GM21423 (cell line): ENCODE measurements at regions not wholly inside any gene's neighbourhood (a gene's known extent, or its start where the extent isn't known, plus 50 kb on each side); places are given as distances from the start of the nearest gene placed in this dataset.

Source experiments
- ATAC-seq: cut with Tn5 transposase; IDR thresholded peaks from one replicate; pipeline ENCODE4 v1.9.1; 2021; ENCODE audit warnings: mild to moderate bottlenecking, moderate library complexity; ENCODE audit not compliant: unreplicated experiment

DNA sequence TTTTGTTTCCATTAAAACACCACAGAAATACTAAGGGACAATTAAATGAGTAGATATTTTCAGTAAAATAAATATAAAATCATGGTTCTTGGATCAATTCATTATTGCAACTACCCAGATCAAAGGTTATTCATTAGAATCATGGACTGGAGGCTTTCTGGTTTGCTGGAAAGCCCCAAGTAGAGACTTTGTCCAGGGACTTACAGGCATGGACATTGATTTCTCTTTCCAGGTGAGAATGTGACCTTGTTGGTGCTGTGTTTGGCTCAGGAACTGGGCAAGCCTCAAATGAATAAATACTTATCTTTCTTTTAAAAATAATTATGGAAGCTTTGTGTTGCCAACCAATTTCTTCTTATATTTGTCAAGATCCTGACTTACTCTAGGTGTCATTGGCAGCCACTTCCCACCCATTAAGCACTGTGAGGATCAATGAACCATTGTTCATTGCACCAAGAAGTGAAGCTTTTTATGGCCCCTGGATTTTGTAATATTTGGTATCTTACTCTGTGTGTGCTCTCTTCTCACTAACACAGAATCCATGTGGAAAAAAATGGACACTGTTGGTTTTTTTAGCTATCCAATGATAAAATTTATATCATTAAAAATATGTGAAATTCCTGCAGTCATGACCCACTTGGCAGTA is 205.8 kb upstream of the NRXN1 start:
- no peak for ATAC-seq

DNA sequence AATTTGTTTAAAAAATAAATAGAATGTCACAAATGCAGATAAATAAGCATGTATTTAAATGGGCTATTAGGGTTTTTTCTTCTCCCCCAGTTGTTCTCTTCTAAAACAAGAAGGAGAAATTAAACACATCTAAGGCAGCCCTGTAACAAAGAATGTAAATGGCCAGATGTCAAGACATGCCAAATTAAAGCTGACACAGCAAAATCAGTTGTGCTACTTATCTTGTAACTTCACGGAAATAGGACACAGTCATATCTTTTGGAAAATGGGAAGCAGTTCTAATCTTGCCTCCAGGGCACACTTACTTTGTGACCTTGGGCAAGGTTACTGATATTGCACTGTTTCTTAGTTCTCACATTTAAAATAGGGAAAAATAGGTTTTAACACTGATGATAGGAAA is 200.1 kb upstream of the NRXN1 start:
- no peak for ATAC-seq

GRCh38 chr2:51231071-51231470 is 199.1 kb upstream of the NRXN1 start:
- no peak for ATAC-seq

- ATAC-seq, result no peak
Observed at GRCh38 chr2:51225377-51225776, 193.4 kb upstream of the NRXN1 start.

- no peak for ATAC-seq
Observed at GRCh38 chr2:51224790-51225189, 192.9 kb upstream of the NRXN1 start.

GRCh38 chr2:51222106-51222505 is 190.2 kb upstream of the NRXN1 start:
- ATAC-seq, result no peak

GRCh38 chr2:51220606-51221005 is 188.7 kb upstream of the NRXN1 start:
- no peak for ATAC-seq

GRCh38 chr2:51220080-51220479 is 188.1 kb upstream of the NRXN1 start:
- no peak for ATAC-seq

DNA sequence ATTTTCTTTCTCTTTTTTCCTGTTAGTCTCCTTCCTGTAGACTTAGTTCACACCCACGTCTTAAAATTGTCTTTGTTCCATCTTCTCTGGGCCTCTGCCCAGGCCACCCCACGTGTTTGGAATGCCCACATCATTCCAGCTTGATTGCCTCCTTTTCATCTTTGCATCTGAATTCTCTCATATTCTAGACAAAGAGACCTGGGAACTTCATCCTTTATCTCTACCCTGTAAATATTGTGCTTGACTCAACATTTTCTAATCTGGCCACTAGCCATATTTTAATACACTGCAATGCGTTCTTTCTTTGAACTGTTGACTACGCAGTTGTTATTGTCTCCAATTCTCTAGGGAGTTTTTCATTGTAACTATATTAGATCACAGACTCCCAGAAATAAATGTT is 187.5 kb upstream of the NRXN1 start:
- no peak for ATAC-seq

DNA sequence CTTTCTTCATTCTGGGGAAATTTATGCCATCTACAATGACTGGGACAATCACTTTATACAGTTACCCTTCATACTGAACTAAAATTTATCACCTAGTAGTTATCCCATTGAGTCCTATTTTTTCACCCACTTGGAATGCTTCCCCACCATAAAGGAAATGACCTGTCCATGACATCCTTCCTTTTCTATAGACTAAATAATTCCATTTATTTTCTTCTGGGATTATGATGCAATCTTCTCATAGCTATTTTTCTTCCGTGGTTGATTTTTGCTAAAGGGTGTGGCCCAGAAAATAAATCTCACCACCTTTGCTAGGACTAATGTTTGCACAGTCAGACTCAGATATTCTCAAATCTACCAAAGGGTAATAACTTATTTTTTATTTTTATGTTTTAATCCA is 186.1 kb upstream of the NRXN1 start:
- no peak for ATAC-seq

DNA sequence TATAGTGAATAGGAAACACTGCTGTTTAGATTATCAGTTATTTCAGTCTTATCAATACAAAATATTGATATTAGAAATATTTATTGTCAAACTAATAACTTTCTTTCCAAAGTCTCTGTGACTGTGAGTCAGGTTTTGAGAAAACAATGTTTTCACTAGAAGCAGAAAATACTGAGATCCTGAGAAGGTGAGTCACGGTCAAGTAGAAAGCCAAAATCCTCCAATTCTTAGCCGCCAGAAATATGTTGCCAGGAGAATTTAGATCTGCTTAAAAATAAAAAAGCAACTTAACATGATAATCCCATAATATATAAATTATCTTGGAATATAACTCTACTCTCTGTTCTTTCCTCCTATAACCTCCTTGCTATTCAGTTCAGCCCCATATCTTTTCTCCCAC is 181.9 kb upstream of the NRXN1 start:
- ATAC-seq, result no peak

DNA sequence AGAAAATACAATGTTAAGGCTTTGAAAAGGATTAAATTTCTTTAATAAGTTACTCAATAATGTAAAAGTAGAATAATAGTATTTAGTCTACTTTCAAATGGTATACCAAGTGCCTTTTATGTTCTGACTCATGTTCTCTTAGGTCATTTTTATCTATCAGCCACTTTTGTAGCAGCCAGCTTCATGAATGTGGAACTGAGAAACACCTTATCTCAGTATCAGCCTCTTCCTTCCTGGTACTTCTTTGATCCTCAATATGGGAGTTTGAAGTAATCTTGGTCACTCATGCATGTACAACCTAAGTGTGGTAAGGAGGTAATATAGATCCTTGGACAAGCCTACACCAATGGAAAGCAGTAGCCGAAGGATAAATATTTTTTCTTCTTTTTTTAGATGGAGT is 180.4 kb upstream of the NRXN1 start:
- no peak for ATAC-seq

DNA sequence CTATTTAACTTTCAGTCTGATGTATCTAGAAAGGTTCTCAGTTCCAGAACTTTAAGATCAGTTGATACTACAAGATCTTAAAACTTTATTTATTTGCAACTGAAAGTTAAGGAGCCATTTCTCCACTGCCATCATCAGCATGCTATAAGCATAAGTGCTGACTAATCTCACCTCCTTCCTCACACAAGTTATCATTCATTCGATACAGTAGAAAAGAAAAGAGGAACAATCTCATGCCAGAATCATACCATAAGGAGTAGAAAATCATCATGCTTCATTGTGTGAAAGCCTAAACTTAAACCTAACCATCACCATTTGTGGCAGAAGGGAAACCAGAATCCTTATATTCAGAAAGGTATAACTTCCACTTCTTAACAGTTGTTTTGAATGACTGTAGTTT is 176.6 kb upstream of the NRXN1 start:
- no peak for ATAC-seq

- ATAC-seq, result no peak
Observed at GRCh38 chr2:51201295-51201694, 169.4 kb upstream of the NRXN1 start.

DNA sequence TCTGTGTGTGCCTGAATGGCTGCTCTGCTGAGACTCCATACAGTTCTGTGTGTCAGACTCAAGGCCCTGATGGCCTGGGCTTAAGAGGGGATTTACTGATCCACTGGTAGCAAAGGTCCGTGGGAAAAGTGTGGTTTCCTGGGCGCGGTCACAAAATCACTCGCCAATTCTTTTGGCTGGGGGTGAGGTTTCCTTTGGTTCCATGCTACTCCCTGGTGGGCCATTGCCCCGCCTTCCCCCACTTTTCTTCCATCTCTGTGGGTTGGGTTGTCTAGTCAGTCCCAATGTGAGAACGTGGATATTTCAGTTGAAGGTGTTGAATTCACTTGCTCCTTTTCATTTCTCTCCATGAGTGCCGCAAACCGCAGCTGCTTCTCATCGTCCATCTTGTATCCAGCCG is 162.7 kb upstream of the NRXN1 start:
- ATAC-seq, result no peak

GRCh38 chr2:51170273-51170672 is 138.3 kb upstream of the NRXN1 start:
- no peak for ATAC-seq

DNA sequence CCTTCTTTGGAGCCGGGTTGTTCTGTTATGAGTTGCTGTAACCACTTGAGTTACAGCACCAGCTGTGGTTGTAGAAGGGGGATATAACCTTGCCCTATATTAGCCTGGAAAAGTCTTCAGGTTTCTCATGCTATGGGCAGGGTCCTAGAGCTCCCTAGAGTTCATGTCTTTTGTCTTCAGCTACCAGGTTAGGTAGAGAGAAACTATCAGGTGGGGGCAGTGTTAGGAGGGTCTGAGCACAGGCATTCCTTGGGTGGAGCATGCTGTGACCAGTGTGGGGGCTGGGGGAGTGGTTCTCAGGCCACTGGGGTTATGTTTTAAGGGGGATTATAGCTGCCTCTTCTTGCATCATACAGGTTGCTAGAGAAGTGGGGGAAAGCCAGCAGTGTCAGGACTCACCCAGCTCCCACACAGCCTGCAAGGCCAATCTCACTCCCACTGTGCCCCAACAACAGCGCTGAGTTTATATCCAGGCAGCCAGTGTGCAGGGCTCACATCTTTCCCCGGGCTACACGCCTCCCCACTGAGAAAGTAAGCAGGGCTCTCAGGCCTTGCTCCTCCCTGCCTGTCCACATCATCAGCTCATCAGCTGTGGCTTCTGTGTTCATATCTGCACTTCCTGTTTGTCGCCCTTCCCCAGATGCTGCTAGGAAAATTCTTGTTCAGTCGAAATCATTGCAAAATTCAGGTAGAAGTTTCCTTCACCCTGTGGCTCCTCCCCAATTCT is 133.8 kb upstream of the NRXN1 start:
- ATAC-seq, result no peak

DNA sequence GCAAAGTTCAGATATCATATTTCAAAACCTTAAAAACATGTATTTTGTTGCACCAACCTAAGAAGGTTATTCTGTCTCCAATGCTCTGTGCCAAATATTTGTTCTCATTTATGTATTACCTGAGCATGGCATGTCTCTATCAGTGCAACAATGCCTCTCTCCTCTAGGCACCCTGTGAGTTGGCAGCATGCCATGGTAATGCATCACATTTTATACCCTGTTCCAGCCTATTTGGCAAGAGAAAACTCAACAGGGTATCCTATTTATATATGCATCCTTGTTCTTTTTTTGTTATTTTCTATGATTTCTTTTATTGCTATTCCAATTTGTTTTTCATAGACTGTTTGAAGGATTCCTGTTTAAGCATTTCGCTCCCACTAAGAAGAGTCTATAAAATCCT is 126.3 kb upstream of the NRXN1 start:
- no peak for ATAC-seq

GRCh38 chr2:51153236-51153635 is 121.3 kb upstream of the NRXN1 start:
- no peak for ATAC-seq

DNA sequence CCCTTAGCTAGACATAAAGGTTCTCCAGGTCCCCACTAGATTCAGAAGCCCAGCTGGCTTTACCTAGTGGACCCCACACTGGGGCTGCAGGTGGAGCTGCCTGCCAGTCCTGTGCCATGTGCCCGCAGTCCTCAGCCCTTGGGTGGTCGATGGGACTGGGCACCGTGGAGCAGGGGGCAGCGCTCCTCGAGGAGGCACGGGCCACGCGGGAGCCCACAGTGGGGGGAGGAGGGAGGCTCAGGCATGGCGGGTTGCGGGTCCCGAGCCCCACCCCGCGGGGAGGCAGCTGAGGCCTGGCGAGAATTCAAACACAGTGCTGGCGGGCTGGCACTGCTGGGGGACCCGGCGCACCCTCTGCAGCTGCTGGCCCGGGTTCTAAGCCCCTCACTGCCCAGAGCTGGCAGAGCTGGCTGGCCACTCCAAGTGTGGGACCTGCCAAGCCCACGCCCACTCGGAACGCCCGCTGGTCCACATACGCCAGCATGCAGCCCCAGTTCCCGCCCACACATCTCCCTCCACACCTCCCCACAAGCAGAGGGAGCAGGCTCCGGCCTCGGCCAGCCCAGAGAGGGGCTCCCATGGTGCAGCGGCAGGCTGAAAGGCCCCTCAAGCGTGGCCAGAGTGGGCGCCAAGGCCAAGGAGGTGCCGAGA is 119.7 kb upstream of the NRXN1 start:
- no peak for ATAC-seq

GRCh38 chr2:51149725-51150124 is 117.8 kb upstream of the NRXN1 start:
- ATAC-seq, result no peak

GRCh38 chr2:51145761-51146160 is 113.8 kb upstream of the NRXN1 start:
- ATAC-seq, result no peak
